ENCODE measurements at regions not wholly inside any gene's neighbourhood (a gene's known extent, or its start where the extent isn't known, plus 50 kb on each side); places are given as distances from the start of the nearest gene placed in this dataset.

- no peak overlapping the region for H3K4me3 ChIP-seq (ENCODE audit: low read depth, low read length)
- no peak for DNase-seq (ENCODE audit: low read depth)
- TF ChIP-seq MYC (IDR thresholded peaks at IDR 0.05; ENCODE audit: low read depth, low read length) (no peak), CTCF (IDR thresholded peaks at IDR 0.05; ENCODE audit: low read depth, low read length) (no peak), MAX (IDR thresholded peaks at IDR 0.05; ENCODE audit: low read depth, low read length) (no peak), POLR2A (IDR thresholded peaks at IDR 0.05; ENCODE audit: extremely low read depth, insufficient read length) (no peak)
Measured at GRCh38 chr2:217060951-217061547, 201.2 kb upstream of the TNP1 start.

- DNase-seq (ENCODE audit: low read depth) = no peak
- TF ChIP-seq POLR2A (IDR thresholded peaks at IDR 0.05; ENCODE audit: extremely low read depth, insufficient read length) (no peak), CTCF (IDR thresholded peaks at IDR 0.05; ENCODE audit: low read depth, low read length) (no peak), MYC (IDR thresholded peaks at IDR 0.05; ENCODE audit: low read depth, low read length) (no peak), MAX (IDR thresholded peaks at IDR 0.05; ENCODE audit: low read depth, low read length) (no peak)
Measured at GRCh38 chr2:217060516-217060915, 200.7 kb upstream of the TNP1 start.

GRCh38 chr2:217058791-217059755, 199.2 kb upstream of the TNP1 start:
- H3K4me3 ChIP-seq (ENCODE audit: low read depth, low read length) = no peak overlapping the region
- TF ChIP-seq CTCF (IDR thresholded peaks at IDR 0.05; ENCODE audit: low read depth, low read length) (no peak), MAX (IDR thresholded peaks at IDR 0.05; ENCODE audit: low read depth, low read length) (no peak), POLR2A (IDR thresholded peaks at IDR 0.05; ENCODE audit: extremely low read depth, insufficient read length) (no peak), MYC (IDR thresholded peaks at IDR 0.05; ENCODE audit: low read depth, low read length) (no peak)
- no peak for DNase-seq (ENCODE audit: low read depth)

More at GRCh38 chr2:217060516-217060915, 200.7 kb upstream of the TNP1 start:
- no peak overlapping the region for H3K4me3 ChIP-seq (ENCODE audit: low read depth, low read length)

GRCh38 chr2:217057773-217058172, 197.9 kb upstream of the TNP1 start:
- no peak for TF ChIP-seq MAX (IDR thresholded peaks at IDR 0.05; ENCODE audit: low read depth, low read length)
- no peak for TF ChIP-seq POLR2A (IDR thresholded peaks at IDR 0.05; ENCODE audit: extremely low read depth, insufficient read length)
- TF ChIP-seq MYC (IDR thresholded peaks at IDR 0.05; ENCODE audit: low read depth, low read length) = no peak
- TF ChIP-seq CTCF (IDR thresholded peaks at IDR 0.05; ENCODE audit: low read depth, low read length) = no peak
- DNase-seq (ENCODE audit: low read depth) = no peak
- no peak overlapping the region for H3K4me3 ChIP-seq (ENCODE audit: low read depth, low read length)

- TF ChIP-seq MAX (IDR thresholded peaks at IDR 0.05; ENCODE audit: low read depth, low read length) (no peak), MYC (IDR thresholded peaks at IDR 0.05; ENCODE audit: low read depth, low read length) (no peak), POLR2A (IDR thresholded peaks at IDR 0.05; ENCODE audit: extremely low read depth, insufficient read length) (no peak), CTCF (IDR thresholded peaks at IDR 0.05; ENCODE audit: low read depth, low read length) (no peak)
- no peak for DNase-seq (ENCODE audit: low read depth)
- no peak overlapping the region for H3K4me3 ChIP-seq (ENCODE audit: low read depth, low read length)
Measured at GRCh38 chr2:217055624-217056023, 195.8 kb upstream of the TNP1 start.

Measured in NB4 (cell line).